ENCODE measurements at regions not wholly inside any gene's neighbourhood (a gene's known extent, or its start where the extent isn't known, plus 50 kb on each side); places are given as distances from the start of the nearest gene placed in this dataset.

DNA sequence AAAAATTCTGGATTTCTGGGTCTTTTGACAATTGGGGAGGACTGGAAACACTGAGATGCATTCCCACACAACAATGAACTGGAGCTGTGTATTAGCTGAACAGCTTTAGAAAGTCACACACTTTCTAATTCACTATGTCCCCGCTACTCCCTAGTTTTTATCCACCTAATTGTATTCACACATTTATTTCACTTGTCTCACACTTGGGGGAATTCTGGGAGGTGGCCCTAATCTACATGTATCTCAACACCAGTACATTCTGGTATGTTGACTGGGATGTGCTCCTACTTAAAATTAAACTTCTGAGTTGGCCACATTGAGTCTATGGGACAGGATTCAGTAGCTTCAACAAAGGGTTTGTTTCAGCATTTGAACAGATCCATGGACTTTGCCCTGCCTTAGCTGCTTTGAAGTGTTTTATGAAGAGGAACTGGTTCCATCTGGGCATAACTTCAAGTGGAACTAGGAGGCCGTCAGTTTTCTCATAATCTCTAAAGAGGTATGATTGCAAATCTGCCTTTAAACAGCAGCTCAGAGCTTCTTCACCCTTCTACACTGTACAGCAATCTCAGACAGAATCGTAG, 106.5 kb upstream of the CMC1 start:
- TF ChIP-seq, protein P1, sequence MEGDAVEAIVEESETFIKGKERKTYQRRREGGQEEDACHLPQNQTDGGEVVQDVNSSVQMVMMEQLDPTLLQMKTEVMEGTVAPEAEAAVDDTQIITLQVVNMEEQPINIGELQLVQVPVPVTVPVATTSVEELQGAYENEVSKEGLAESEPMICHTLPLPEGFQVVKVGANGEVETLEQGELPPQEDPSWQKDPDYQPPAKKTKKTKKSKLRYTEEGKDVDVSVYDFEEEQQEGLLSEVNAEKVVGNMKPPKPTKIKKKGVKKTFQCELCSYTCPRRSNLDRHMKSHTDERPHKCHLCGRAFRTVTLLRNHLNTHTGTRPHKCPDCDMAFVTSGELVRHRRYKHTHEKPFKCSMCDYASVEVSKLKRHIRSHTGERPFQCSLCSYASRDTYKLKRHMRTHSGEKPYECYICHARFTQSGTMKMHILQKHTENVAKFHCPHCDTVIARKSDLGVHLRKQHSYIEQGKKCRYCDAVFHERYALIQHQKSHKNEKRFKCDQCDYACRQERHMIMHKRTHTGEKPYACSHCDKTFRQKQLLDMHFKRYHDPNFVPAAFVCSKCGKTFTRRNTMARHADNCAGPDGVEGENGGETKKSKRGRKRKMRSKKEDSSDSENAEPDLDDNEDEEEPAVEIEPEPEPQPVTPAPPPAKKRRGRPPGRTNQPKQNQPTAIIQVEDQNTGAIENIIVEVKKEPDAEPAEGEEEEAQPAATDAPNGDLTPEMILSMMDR (conservative IDR thresholded peaks at IDR 0.05), result no peak
- TF ChIP-seq EZH2 (IDR thresholded peaks at IDR 0.05; ENCODE audit: low read depth), result no peak
